B cell (primary cell): ENCODE measurements at regions not wholly inside any gene's neighbourhood (a gene's known extent, or its start where the extent isn't known, plus 50 kb on each side); places are given as distances from the start of the nearest gene placed in this dataset.

ENCODE experiments used
- CTCF ChIP-seq: fragments of 200-600 bp; IDR thresholded peaks from one replicate; pipeline ENCODE4 v1.8.0; 2022; ENCODE audit warnings: antibody characterized with exemption, mild to moderate bottlenecking
- EZH2 ChIP-seq: IDR thresholded peaks from 2 replicates; pipeline ENCODE4 v1.6.1; 2012; ENCODE audit warnings: borderline replicate concordance, low read depth, mild to moderate bottlenecking, moderate library complexity, low read length; ENCODE audit not compliant: insufficient read depth, poor library complexity, severe bottlenecking

- TF ChIP-seq CTCF (no peak), EZH2 (no peak)
These were observed 51.4 kb upstream of the RNF7 start for GRCh38 chr3:141686466-141687291.
